SKM-1 (cell line): ENCODE measurements at regions not wholly inside any gene's neighbourhood (a gene's known extent, or its start where the extent isn't known, plus 50 kb on each side); places are given as distances from the start of the nearest gene placed in this dataset.

ENCODE experiments used
- DNase-seq: peaks from one replicate; lab custom pipeline; 2025; ENCODE audit not compliant: unreplicated experiment; lab: John Stamatoyannopoulos, UW

DNA sequence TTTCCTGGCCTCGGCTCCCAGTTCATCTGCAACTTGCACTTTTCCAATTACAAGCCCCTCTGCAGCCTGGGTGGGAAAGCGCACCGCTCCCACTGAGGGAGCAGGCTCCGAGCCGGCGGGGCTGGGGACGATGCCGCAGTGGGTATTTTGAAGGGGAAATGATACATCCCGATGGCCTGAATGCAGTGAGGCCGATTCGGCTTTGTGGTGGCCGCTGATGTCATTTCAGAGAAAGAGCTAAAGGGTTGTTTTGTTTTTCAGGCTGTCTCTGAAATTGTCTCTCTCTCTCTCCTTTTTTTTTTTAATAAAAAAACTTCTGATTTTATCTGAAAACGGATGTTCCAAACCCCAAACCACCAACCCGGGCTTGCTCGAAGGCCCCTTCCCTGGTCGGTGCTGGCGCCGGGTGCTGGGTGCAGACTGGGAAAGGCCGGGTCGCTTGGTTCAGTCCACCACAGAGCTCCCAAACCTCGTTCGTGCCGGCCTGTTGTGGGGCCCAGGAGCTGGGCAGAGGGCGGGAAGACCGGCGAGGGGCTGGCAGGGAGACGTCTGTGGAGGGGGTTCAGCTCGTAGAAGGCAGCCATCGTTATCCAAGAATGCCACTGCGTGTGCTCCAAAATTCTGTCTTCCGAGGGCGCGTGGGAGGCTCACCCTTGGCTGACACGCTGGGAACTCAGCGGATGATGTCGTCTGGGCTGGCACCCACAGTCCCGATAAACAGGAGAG lies 102.8 kb downstream of the FOXL1 start:
- no peak for DNase-seq

DNA sequence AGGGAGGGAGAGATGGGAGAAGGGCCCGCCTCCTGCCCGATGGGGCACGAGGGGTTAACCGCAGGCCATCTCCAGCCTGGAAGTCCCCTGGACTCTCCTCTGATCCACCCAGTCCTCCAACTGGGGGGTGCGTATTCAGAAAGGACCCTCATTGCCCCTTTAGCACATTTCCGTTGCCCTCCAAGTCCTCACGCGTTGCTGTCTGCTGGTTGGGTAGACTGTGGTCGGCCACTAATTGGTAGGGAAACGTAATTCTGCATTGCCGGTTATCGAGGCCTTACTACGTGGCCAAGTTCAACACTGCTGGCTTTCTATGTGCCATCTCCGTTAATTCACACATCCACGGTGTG lies 103.4 kb downstream of the FOXL1 start:
- no peak for DNase-seq

DNA sequence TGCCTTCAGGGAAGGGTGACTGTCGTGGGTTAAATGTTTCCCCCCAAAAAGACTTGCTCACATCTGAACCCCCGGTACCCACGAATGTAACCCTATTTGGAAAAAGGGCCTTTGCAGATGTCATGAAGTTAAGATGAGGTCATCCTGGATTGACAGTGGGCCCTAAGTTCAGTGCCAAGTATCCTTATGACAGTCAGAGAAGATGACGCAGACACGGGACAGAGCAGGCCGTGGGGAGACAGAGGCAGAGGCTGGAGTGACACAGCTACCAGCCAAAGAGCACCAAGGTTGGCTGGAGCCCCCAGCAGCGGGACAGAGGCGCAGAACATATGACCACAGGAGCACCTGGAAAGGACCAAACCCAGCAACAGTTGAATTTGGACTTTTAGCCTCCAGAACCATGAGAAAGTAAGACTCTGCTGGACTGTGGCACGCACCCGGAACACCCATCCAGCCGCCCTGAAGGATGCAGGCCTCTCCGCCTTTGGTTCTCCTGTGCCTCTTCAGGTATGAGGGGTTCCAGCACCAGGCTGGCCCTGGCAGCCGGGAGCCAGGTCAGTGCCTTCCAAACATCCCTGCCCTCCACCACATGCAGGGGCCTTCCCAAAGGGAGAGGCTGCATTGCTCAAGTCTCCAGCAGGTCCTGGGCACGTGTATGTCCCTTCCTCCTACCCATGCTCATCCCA lies 104.0 kb downstream of the FOXL1 start:
- no peak for DNase-seq

DNA sequence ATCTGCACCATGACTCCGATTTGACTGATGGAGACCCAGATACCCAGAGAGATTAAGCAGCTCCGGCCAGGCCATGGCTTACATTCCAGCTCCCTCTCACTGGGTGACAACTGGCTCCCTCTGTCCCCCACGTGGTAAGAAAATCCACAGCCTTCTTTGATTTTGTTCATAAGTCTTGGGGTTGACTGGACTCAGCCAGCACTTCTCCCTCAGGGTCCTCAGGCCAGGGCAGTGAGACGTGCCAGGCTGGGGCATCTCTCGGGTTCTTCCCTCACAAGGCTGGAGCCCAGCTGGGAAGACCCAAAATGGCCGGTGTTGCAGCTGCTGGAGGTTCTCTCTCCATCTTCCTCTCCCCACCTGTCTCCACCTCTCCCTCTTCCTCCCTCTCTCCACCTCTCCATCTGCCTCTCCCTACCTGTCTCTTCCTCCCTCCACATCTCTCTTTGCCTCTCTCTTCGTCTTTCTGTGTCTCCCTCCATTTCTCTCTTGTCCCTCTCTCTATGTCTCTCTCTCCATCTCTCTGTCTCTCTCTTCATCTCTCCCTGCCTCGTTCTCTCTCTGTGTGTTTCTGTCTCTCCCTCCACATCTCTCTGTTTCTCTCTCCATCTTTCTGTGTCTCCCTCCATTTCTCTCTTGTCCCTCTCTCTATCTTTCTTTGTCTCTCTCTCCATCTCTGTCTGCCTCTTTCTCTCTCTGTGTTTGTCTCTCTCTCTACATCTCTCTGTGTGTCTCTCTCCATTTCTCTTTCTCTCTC lies 105.3 kb downstream of the FOXL1 start:
- DNase-seq = no peak

DNA sequence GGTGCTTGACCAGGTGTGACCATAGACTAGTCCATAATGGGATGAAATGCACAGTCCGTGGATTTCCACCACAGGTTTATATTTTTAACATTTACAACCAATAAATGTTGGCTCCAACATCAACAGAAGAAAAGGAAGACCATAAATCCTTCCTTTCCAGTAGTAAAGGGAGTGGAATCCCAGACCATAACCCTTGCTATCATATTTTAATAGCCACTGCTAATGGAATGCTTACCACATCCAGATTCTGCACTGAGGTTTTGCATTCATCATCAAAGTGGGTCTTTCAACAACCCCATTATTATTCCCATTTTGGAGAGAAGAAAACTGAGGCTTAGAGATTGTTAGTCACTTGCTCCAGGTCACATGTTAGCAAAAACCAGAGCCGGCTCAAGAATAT lies 106.7 kb downstream of the FOXL1 start:
- no peak for DNase-seq

DNA sequence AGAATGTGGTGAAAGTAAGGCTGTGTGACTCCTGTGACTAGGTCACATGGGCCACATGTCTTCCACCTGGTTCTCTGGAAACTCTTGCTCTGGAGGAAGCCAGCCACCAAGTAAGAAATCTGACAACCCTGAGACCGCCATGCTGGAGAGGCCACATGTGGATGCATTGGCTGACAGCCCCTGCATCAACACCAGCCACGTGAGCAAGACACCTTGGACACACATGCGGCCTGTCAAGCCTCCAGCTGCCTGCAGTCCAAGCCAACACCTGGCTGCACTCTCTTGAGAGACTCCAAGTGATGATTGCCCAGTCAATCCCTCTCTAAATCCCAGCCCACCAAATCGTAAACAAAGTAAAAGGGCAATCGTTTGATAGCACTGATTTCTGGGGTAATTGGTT lies 112.6 kb downstream of the FOXL1 start:
- DNase-seq = no peak

DNA sequence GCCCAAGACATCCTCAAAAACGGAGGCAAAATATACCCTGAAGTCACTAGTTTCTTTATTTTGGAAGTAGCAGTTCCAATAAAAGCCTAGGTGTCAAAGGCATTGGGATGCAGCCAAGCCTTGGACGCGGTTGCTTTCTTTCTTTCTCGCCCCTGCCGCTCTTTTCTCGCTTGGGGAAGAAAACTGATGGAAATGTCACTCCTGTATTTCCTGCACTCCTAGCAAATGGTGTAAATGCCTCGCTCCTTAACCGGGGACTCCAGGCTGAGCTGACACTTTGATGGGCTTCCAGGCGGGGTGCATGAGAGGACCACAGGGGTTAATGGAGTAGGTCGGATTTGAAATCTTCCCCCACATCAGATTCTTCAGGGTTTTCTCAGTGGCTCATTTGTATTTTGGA lies 114.1 kb downstream of the FOXL1 start:
- DNase-seq = no peak

DNA sequence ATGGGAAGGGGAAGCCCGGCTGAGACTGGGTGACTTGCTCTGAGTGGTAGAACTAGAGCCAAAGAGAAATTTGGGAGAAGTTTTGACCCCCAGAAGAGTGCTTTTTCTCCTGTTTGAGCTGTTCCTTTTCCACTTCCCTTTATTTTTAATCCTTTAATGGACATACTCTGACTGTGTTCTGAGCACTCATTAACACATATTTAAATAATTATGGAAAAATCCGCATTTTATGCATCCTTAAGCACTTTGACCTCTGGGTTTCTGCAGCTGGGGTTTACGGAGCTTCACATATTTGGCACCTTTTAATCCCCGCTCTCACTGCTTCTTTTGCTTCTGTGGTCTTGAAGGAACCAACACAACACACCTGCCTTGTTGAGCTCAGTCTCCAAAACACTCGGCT lies 114.7 kb downstream of the FOXL1 start:
- no peak for DNase-seq

DNA sequence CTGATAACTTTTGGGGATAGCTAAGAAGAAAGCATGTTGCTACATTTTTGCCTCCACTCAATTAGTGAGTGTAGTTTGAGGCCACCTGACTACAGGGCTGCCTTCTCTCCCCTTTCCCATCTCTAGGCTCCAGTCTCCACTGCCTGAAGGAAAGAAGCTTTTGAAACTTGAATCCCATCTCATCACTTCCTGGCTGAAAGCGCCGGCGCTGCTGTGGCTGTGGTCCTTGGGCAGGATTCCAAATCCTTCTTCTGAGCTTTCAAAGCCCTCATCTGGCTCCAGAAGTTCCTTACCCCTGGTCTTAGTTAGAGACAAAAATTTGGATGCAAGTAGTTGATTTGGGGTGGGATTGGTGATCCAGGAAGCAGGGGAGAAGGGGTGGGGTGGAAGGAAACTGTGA lies 119.4 kb downstream of the FOXL1 start:
- DNase-seq = no peak

DNA sequence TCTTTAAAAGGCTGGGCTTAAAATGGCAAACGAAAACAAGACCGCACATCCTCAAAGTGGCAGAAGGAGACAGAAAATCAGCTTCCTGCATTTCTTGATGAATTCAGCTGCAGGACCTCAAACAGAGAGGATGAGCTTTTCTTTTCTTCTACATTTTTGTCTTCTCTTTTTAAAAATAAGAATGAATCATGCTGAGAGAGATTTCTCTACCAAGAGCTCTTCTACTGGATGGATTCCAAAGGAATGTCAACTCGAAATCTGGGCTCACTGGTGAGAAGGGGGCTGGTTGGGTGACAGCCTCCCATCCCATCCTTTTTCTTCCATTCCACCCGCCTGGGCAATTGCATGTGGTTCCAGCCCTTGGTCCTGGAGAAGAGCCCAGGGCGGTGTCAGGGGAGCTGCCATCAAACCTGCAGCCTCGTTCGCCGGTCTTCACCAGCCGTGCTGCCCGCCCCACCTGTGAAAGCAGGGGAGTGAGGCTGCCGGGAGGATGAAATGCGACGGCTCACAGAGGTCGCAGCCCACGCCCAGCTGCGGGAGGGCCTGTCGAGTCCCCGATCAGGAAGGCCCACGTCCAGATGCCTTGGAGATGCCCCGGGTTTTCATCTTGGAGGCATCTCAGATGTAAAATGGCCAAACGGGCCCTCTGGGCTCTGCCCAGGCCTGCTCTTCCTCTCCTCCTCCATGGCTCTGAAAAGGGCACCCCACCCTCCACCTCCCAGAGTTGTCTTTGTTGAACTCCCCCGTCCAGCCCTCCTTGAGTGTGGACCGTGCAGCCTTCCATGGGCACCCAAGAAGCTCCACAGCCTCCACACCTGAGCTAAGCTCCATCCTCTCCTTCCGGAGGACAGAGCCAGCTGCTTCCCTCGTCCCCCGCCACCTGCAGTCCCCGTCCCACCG lies 121.9 kb downstream of the FOXL1 start:
- no peak for DNase-seq

DNA sequence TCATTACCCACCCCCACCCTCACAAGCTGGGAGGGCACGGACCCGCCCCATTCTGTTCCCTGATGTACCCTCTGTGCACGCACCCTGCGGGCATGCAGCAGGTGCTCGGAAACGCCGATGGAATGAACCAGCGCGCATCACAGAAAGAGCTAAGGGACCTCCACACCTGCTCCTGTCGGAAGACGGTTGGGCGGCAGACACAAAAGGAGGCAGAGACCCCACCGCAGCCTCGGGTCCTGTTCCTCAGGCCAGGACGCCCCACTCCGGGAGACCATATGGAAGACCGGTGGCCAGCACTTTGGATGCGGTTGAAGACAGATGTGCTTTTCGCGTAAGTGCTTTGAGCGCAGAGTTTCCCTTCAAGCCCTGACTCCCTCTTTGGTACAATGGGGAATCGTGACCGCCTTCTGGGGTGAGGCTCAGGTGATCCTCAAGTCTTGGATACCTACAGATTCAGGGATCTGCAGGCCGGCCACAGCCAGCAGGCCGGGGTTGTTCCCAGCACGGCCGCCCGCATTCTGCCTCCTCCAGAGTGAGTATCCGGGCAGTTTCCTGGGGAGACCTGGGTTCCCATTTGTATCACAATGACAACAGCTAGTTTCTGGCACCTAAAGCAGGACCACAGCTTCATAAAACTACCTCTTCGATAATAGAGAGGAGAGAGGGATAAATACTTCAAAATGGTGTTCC lies 123.1 kb downstream of the FOXL1 start:
- no peak for DNase-seq

DNA sequence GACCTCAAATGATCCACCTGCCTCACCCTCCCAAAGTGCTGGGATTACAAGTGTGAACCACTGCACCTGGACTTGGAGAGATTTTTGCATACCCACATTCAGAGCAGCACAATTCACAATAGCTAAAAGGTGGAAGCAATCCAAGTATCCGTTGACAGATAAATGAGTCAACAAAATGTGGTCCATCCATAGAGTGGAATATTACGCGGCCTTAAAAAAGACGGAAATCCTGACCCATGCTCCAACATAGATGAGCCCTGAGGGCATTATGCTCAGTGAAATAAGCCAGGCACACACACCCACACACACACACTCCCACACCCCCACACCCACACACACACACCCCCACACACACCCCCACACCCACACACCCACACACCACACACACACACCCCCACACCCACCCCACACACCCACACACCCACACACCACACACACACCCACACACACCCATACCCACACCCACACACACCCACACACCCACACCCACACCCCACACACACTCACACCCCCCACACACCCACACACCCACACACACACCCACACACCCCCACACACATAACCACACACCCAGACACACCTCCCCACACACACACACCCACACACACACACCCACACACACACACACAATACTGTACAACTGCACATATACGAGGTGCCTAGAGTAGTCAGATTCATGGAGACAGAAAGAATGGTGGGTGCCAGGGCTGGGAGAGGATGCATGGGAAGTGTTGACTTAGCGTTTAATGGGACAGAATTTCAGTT lies 124.7 kb downstream of the FOXL1 start:
- no peak for DNase-seq

DNA sequence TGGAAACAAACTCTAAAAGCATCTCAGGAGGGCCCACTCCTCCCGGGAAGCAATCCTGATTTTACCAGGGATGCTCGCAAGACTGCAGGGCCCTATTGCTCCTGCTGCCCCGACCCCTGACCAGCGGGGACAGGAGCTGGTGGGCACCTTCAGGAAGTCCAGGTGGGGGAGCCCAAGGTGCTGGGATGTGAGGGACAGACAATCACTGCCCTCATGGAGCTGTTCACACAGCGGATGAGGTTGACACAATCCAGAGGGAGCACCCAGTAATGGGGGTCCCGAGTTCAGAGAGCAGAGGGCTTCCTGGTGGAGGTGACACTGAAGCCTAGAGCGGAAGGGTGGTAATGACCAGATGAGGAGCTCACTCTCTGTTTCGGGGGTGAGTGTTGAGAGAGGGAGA lies 126.2 kb downstream of the FOXL1 start:
- no peak for DNase-seq

DNA sequence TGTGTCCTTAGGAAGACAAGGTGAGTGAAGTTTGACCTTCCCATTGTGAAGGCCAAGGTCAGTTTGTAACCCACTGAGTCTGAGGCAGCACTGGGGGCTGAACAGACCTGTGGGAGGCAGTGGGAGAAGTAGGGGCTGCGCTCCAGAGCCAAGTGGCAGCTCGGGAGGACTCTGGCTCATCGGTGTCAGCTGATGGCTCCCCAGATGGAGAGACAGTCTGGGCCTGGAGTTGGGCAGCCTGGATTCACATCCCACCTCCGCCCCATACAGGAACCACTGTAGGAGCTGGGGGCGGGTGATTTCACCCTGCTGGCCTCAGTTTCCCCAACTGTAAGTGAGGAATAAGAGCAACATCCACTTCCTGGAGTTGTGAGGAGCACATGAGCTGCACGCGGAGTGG lies 128.4 kb downstream of the FOXL1 start:
- no peak for DNase-seq

DNA sequence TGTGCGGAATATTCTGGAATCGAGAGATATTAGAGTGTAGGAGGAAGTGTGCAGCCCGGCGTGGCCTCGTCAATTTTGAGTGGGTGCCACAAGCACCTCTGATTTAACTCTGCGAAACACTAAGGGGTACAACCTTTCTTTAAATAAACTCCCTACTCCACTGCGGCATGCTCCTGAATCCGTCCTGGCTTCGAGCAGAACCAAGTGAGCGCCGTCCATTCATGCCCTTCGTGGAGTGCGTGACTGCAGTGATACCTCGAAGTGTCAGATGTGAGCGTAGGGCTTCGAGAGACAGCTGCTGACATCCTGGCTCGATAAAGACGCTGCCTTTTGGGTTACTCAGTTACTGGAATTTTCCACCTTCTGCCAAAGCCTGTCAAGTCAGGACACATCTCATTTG lies 128.8 kb downstream of the FOXL1 start:
- DNase-seq = no peak

DNA sequence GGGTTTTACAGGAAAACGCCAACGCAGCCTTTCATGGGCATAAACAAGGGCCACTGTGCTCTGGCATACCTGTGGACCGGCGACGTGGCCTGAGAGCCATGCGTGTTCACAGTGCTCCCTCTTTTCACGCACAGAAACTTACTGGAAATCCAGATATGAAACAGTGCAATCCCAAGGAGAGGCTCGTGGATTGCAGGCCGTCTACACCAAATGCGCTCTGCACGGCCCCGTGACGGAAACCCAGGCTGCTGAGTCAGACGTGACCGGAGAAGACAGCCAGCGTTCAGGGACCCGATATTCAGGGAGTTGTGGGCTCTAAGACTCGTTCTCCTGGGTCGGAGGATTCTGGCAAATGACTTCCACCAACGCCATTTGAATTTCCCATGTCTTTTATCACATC lies 129.2 kb downstream of the FOXL1 start:
- no peak for DNase-seq

DNA sequence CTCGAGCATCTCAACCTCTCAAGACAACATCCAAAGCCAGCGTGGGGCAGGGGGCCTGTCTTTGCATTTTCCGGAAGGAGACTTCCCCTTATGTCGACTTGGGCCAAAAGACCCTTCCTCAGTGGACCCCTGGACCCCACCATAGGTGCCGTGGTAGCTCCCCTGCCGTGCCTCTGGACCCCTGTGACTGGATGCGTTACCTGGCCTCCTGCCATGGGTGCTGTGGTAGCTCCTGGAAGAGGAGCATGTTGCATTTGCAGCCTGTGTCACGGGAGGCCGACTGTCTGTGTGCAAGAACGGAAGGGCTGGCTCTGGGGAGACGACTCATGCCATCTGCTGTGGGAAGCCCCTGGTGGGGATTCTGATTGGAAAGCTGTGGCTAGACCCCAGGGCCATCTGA lies 130.1 kb downstream of the FOXL1 start:
- no peak for DNase-seq

DNA sequence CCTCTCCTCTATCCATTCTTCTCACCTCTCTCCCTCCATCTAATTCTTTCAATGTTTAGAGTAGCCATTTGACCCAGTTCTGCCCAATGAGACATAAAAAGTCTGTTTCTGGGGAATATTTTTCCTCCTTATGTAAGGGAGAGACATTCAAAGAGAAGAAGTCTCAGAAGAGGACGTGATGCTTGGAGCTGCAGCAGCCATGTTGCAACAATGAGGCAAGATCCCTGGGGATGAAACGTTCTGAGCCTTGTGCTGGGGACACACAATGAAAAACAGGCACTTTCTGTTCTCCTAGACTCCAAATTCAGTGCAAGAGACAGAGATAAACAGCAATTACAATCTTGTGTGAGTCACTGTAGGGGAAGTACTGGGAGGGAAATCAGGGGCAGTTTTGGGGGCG lies 130.8 kb downstream of the FOXL1 start:
- no peak for DNase-seq

DNA sequence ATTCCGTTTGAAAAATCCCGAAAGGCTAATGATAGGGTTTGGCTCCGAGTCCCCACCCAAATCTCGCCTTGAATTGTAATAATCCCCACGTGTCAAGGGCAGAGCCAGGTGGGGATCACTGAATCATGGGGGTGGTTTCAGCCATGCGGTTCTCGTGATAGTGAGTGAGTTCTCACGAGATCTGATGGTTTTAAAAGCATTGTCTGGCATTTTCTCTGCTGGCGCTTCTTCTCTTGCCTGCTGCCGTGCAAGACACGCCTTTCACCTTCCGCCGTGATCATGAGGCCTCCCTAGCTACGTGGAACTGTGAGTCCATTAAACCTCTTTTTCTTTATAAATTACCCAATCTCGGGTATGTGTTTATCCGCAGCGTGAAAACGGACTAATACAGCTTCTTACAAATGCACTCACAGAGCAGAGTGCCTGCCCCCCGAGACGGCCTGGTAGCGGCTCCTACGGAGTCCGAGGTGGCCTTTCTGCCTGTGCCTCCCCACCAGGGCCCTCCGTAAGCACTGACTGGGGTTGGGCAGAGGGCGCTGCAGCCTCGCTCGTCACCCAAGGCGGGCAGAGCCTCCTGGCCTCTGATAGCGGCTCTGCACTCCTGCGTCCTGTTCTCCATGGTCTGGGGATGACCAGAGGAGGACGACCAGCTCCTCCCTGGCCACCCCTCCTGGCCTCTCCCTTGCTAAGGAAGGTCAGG lies 131.7 kb downstream of the FOXL1 start:
- no peak for DNase-seq

DNA sequence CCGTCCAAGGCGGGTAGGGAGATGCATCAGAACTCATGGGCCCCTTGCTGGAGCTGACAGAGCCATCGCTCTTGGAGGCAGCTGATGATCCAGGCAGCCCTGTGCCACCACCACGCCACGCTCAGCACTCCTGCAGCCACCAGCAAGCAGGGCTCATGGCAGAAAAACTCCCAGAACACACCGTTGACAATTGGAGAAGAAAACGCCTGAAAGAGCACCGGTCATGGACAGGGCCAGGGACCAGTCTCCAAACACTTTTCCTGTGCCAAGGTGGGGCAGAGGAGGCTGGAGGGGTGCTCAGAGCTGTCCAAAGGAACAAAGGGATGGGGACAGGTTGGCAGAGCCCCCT lies 132.2 kb downstream of the FOXL1 start:
- DNase-seq = no peak
